ENCODE measurements at regions not wholly inside any gene's neighbourhood (a gene's known extent, or its start where the extent isn't known, plus 50 kb on each side); places are given as distances from the start of the nearest gene placed in this dataset.

DNA sequence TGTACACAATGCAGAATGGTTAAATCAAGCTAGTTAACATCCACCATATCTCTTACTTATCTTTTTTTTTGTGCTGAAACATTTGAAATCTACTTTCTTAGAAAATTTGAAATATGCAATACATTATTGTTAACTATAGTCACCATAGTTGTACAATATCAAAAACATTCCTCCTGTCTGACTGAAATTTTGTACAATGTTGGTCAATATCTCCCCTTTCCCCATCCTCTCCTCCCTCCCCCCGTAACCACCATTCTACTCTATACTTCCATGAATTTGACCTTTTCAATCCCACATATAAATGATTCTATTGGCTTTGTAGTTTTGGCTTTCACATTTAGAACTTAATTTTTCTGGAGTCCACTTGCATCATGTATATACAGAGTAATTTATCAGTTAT lies 63.5 kb upstream of the DCD start:
- DNase-seq (ENCODE audit: low spot score): no peak

DNA sequence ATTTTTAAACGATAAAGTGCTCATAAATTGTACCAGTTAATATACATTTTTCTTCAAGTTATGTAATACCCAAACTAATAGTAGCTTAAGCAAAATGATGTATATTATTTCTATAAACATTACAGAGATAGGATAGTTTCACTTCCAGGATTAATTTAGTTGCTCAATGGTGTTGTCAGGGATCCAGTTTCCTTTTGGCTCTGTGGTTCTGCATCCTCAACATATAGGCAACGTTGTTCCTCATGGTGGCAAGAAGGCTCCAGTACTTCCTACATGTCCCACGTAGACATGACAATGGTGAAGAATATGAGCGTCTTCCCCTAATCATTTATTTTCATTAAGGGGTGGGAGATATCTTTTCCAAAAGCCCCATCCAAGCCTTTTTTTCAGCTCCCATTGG lies 60.7 kb upstream of the DCD start:
- DNase-seq (ENCODE audit: low spot score): no peak

DNA sequence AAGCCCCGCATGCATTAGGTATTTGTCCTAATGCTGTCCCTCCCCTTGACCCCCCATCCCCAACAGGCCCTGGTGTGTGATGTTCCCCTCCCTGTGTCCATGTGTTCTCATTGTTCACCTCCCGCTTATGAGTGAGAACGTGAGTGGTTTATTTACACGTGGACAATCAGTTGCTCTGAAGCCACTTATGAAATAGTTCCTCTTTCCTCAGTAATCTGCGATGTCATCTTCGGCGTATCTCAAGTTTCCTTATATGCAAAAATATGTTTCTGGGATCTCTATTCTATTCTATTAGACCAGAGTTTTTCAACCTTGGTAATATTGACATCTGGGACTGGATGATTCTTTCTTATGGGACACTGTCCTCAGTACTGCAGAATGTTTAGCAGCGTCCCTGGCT lies 56.0 kb upstream of the DCD start:
- DNase-seq (ENCODE audit: low spot score): no peak

DNA sequence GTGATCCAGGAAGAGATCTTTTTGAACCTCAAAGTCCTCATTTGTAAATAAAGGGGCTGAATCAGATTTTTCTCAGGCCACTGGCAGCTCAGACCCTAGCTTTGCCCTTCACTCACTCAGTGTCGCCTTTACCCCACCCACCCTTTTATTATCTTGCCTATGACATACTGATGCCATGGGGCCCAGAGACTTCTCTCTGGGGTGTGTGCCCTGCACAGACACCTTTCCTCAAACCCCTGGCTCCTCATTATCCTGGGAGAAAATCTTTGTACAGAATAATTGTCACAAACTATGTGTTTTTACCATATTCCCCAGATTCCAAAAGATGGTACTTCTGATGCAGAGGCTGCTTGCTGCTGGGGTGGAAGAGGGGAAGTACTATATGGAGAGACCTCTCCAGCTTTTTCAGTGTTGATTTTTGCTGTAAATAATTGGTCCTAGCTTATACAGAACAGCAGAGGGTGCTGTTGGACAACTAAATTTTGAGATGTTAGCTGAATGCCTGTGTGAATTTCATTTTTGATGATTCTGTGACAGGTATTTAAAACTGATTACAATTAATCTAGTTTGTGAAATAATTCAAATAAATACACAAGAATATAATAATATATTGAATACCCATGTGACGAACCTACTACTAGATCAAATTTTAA lies 53.9 kb upstream of the DCD start:
- DNase-seq (ENCODE audit: low spot score): peak; percentile 53

DNA sequence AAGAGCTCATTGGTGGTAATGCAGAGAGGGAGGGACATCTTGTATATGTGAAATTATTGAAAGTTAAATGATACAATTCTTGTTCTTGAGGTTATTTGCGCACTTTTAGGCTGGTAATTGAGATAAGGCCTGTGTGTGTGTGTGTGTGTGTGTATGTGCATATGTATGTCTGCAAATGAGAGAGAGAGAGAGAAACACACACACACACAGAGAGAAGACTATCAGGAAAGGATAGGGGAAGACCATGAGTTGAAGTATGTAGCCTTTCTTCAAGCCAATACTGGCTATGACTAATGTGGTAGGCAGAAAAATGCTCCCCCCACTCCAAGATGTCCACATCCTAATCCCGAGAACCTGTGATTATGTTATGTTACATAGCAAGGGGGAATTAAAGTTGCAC lies 52.7 kb upstream of the DCD start:
- DNase-seq (ENCODE audit: low spot score): no peak

DNA sequence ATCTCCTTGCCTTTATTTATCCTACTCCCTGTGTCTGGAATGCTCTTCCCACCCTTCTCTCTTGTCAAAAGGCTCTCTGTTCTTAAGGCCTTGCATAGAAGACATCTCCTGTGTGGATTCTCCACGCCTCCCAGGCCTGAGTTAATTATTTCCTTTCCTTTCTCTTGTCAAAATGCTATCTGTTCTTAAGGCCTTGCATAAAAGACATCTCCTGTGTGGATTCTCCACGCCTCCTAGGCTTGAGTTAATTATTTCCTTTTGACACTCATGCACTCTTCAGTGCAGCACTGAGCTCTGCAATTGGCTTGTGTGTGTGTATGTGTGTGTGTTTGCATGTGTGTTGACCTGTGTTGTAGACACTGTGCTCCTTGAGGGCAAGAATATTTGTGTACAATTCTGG lies 52.1 kb upstream of the DCD start:
- DNase-seq (ENCODE audit: low spot score): no peak

Measured in globus pallidus (tissue), 1 donor.